ENCODE measurements at regions not wholly inside any gene's neighbourhood (a gene's known extent, or its start where the extent isn't known, plus 50 kb on each side); places are given as distances from the start of the nearest gene placed in this dataset.

- intact Hi-C loops (cut with DNase I): no loop called here
- WGBS, 2 donors: 80 to 84% methylated on average over 1 of the region's 1 CpG
- H3K4me3 ChIP-seq: no peak overlapping the region
- H3K9me3 ChIP-seq: no peaks in the 10 kb centered on the region
- no peaks in the 10 kb centered on the region for H3K4me1 ChIP-seq
- no peak for ATAC-seq
- H3K27me3 ChIP-seq: no peaks in the 10 kb centered on the region
- H3K36me3 ChIP-seq: no peaks in the 10 kb centered on the region
- no peak for DNase-seq
- no peak for TF ChIP-seq CTCF (IDR thresholded peaks at IDR 0.05)
- no peak overlapping the region for H3K27ac ChIP-seq
These were observed 78.8 kb upstream of the CCDC85A start for GRCh38 chr2:56104962-56105361.

GRCh38 chr2:56107502-56108220 lies 76.1 kb upstream of the CCDC85A start:
- no peak for ATAC-seq
- 63% methylated on average over 3 of the region's 3 CpGs for WGBS, 2 donors
- Histone ChIP-seq H3K9me3 (no peaks in the 10 kb centered on the region), H3K36me3 (no peaks in the 10 kb centered on the region), H3K4me1 (no peaks in the 10 kb centered on the region), H3K27me3 (no peaks in the 10 kb centered on the region), H3K4me3 (no peak overlapping the region), H3K27ac (no peak overlapping the region)
- no peak for TF ChIP-seq CTCF (IDR thresholded peaks at IDR 0.05)
- intact Hi-C loops (cut with DNase I): no loop called here
- no peak for DNase-seq

GRCh38 chr2:56108806-56109205 lies 75.0 kb upstream of the CCDC85A start:
- no peaks in the 10 kb centered on the region for H3K9me3 ChIP-seq
- DNase-seq (no peak), ATAC-seq (no peak)
- no peak overlapping the region for H3K4me3 ChIP-seq
- no peaks in the 10 kb centered on the region for H3K36me3 ChIP-seq
- no peak overlapping the region for H3K27ac ChIP-seq
- no peaks in the 10 kb centered on the region for H3K4me1 ChIP-seq
- TF ChIP-seq CTCF (IDR thresholded peaks at IDR 0.05): no peak
- WGBS, 2 donors: 44 to 47% methylated on average over 2 of the region's 2 CpGs
- no peaks in the 10 kb centered on the region for H3K27me3 ChIP-seq
- intact Hi-C loops (cut with DNase I): no loop called here

- Histone ChIP-seq H3K9me3 (no peaks in the 10 kb centered on the region), H3K27me3 (no peaks in the 10 kb centered on the region), H3K4me1 (no peaks in the 10 kb centered on the region), H3K4me3 (no peak overlapping the region), H3K36me3 (no peaks in the 10 kb centered on the region), H3K27ac (no peak overlapping the region)
- ATAC-seq: no peak
- no peak for DNase-seq
- intact Hi-C loops (cut with DNase I): no loop called here
- TF ChIP-seq CTCF (IDR thresholded peaks at IDR 0.05): no peak
These were observed 73.8 kb upstream of the CCDC85A start for GRCh38 chr2:56109994-56110393.

Measured in heart right ventricle (tissue), 16 donors.